ENCODE measurements at regions not wholly inside any gene's neighbourhood (a gene's known extent, or its start where the extent isn't known, plus 50 kb on each side); places are given as distances from the start of the nearest gene placed in this dataset.
"Not testable (repeated sequence)": the region's sequence is repeated elsewhere in the genome, so short reads cannot be mapped to it uniquely, and the experiment has no call there.

- DNase-seq: not testable (repeated sequence)
Observed at GRCh38 chr9:42931045-42931444, 747.6 kb downstream of the SPATA31A6 start.

- not testable (repeated sequence) for DNase-seq
Observed at GRCh38 chr9:42937583-42938235, 754.2 kb downstream of the SPATA31A6 start.

GRCh38 chr9:42947050-42947449, 763.6 kb downstream of the SPATA31A6 start:
- not testable (repeated sequence) for DNase-seq

- not testable (repeated sequence) for DNase-seq
Observed at GRCh38 chr9:42951239-42951638, 767.8 kb downstream of the SPATA31A6 start.

DNA sequence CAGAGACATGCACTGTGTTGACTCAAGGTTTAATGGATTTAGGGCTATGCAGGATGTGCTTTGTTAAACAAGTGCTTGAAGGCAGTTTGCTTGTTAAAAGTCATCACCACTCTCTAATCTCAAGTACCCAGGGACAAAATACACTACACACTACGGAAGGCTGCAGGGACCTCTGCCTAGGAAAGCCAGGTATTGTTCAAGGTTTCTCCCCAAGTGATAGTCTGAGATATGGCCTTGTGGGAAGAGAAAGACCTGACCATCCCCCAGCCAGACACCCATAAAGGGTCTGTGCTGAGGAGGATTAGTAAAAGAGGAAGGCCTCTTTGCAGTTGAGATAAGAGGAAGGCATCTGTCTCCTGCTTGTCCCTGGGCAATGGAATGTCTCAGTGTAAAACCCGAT, 781.7 kb downstream of the SPATA31A6 start:
- DNase-seq: not testable (repeated sequence)

GRCh38 chr9:42971872-42972271, 788.4 kb downstream of the SPATA31A6 start:
- DNase-seq: not testable (repeated sequence)

DNA sequence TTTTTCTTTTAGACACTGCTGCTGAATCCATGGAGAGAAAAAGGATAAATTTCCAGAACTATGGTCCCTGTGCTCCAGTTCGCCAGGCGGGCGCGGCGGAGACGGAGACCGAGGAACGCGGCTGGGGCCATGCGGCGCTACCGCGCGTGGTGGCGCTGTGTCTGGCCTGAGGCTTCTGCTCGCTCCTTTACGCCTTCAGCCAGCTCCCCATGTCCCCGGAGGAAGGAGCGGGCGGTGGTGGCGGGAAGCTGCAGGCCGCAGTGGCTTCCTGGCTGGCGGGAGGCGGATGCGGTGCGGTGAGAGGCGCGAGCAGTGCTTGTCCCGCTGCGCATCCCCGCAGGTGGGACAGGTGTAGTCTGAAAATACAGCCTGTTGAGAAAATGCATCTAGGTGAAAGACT, 791.3 kb downstream of the SPATA31A6 start:
- peak in 1 of 2 donors; percentile 12 for DNase-seq

DNA sequence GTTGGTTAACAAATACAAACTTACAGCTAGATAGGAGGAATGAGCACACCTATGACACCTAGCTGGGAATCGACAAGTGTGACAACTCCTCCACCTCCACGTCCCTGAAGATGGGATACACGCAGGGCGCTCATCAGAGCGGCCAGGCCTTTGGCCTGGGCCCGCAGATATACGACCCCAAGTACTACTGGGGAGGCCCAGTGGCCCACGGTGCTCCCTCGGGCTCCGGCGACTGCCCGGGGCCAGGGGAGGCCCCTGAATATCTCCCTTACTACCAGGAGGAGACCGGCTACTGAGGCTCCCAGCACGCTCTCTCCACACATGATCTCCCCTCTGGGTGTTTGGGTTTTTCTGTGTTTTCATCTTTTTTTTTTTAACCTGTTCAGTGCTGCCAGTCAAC, 801.3 kb downstream of the SPATA31A6 start:
- not testable (repeated sequence) for DNase-seq

All from inflammatory macrophage (primary cell).